Thyroid gland (tissue), 4 donors: ENCODE measurements at regions not wholly inside any gene's neighbourhood (a gene's known extent, or its start where the extent isn't known, plus 50 kb on each side); places are given as distances from the start of the nearest gene placed in this dataset.

Source experiments
- CTCF ChIP-seq, 6 experiments: fragments of 200-600 bp in 3 of 6; fragments of 450-650 bp in 3 of 6; sonication (generic) in 3 of 6; IDR thresholded peaks; one replicate each; pipeline ENCODE4 v1.5.1; 2016 to 2019; ENCODE audit warnings: antibody characterized with exemption in 6 of 6, mild to moderate bottlenecking in 2 of 6, inconsistent platforms in 1 of 6, moderate library complexity in 1 of 6
- POLR2A ChIP-seq, 2 donors: fragments of 450-650 bp; IDR thresholded peaks; one replicate each; pipeline ENCODE4 v1.6.1; 2017; ENCODE audit warnings: antibody characterized with exemption in 2 of 2, mild to moderate bottlenecking in 2 of 2, moderate library complexity in 1 of 2

- TF ChIP-seq CTCF (IDR thresholded peaks at IDR 0.05), result no peak
- TF ChIP-seq POLR2A (IDR thresholded peaks at IDR 0.05), result no peak
Measured at GRCh38 chr6:81242624-81243023, 509.9 kb downstream of the TENT5A start.
